Breast epithelium (tissue), 3 donors: ENCODE measurements at regions not wholly inside any gene's neighbourhood (a gene's known extent, or its start where the extent isn't known, plus 50 kb on each side); places are given as distances from the start of the nearest gene placed in this dataset.

Experiments used
- POLR2A ChIP-seq: fragments of 450-650 bp; IDR thresholded peaks from one replicate; pipeline ENCODE4 v1.6.1; 2016; ENCODE audit warnings: antibody characterized with exemption, mild to moderate bottlenecking, moderate library complexity
- POLR2AphosphoS5 ChIP-seq, 3 donors: sonication (generic); formaldehyde crosslinking; IDR thresholded peaks; one replicate each; pipeline ENCODE4 v1.6.1; 2017; ENCODE audit warnings: antibody characterized with exemption in 3 of 3
- TF ChIP-seq, protein P1 (sequence below), 3 donors: fragments of 450-650 bp; IDR thresholded peaks; one replicate each; pipeline ENCODE4 v1.5.1; 2016 to 2017; ENCODE audit warnings: antibody characterized with exemption in 3 of 3, mild to moderate bottlenecking in 3 of 3, moderate library complexity in 3 of 3

DNA sequence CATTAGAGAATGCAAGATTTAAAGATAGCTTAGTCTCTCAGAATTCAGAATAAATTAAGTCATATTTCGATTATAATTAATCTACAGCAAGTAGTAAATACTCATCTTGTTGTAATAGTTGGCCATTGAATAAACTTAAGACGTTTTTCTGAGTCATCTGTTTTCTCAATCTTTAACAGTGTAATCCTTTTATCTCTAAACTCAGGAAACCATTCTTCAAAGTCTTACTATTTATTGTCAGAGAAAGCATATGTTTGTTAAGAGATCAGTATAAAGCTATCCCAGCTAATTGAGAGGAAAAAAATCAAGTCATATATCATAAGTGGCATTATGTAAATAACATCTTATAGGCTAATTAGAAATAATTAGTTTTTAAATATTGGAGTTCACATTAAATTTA lies 201.2 kb upstream of the ADAMTS5 start:
- TF ChIP-seq, protein P1, sequence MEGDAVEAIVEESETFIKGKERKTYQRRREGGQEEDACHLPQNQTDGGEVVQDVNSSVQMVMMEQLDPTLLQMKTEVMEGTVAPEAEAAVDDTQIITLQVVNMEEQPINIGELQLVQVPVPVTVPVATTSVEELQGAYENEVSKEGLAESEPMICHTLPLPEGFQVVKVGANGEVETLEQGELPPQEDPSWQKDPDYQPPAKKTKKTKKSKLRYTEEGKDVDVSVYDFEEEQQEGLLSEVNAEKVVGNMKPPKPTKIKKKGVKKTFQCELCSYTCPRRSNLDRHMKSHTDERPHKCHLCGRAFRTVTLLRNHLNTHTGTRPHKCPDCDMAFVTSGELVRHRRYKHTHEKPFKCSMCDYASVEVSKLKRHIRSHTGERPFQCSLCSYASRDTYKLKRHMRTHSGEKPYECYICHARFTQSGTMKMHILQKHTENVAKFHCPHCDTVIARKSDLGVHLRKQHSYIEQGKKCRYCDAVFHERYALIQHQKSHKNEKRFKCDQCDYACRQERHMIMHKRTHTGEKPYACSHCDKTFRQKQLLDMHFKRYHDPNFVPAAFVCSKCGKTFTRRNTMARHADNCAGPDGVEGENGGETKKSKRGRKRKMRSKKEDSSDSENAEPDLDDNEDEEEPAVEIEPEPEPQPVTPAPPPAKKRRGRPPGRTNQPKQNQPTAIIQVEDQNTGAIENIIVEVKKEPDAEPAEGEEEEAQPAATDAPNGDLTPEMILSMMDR (IDR thresholded peaks at IDR 0.05), result no peak
- no peak for TF ChIP-seq POLR2AphosphoS5 (IDR thresholded peaks at IDR 0.05)
- no peak for TF ChIP-seq POLR2A
